ENCODE measurements at regions not wholly inside any gene's neighbourhood (a gene's known extent, or its start where the extent isn't known, plus 50 kb on each side); places are given as distances from the start of the nearest gene placed in this dataset.

DNA sequence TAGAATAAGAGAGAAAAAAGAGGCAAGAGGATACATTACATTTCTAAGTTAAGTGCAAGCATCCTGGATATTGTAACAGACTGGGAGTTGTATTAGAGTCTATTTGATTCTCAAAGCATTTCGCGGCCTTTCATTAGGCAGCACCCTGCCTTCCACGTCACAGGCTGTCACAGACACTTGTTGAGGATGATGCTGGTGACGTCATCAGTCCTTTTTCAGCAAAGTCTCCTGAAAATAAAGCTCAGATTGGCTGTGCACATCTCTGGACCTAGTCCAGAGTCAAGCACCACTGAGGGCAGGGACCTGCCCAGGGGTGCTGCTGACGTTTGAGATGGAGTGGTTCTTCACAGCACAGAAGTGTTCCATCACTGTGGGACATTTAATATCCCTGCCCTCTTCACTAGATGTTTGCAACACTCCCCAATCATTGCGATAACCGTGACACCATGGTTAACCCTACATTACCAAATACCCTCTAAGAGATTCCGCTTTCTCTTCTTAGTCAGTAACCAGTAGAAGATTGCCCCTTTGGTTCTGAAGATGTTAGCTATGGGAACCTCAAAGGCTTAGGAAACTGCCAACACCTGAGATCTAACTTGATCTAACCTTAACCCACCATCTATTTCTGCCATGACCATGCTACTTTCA is 72.7 kb upstream of the F3 start:
- DNase-seq (ENCODE audit: low read depth): no peak
- TF ChIP-seq, protein P1, sequence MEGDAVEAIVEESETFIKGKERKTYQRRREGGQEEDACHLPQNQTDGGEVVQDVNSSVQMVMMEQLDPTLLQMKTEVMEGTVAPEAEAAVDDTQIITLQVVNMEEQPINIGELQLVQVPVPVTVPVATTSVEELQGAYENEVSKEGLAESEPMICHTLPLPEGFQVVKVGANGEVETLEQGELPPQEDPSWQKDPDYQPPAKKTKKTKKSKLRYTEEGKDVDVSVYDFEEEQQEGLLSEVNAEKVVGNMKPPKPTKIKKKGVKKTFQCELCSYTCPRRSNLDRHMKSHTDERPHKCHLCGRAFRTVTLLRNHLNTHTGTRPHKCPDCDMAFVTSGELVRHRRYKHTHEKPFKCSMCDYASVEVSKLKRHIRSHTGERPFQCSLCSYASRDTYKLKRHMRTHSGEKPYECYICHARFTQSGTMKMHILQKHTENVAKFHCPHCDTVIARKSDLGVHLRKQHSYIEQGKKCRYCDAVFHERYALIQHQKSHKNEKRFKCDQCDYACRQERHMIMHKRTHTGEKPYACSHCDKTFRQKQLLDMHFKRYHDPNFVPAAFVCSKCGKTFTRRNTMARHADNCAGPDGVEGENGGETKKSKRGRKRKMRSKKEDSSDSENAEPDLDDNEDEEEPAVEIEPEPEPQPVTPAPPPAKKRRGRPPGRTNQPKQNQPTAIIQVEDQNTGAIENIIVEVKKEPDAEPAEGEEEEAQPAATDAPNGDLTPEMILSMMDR (IDR thresholded peaks at IDR 0.05; ENCODE audit: insufficient read depth, low read depth, low read length, missing control alignments): no peak

DNA sequence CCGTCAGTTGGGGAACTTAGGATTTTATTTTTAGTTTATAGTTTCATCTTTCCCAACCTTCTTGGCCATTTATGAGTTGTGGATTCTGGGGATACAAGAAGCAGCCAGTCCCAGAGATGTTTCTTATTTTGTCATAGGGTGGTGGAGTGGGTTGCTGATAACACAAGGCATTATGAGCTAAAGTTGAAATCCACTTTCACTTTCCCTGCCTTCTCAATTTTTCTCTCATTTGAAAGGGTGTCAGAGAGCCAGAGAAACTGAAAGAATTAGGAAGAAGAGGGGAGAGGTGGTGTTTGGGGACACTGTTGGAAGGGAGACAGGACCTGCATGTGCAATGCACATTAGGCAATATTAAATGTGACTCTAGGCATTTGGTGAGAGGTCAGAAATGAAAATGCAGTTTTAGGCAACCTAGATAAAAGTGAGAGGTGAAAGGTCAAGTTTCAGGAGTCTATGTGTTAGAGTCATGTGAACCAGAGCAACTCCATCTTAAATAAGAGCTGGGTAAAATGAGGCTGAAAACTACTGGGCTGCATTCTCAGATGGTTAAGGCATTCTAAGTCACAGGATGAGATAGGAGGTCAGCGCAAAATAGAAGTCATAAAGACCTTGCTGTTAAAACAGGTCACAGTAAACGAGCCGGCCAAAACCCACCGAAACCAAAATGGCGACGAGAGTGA is 71.1 kb upstream of the F3 start:
- no peak for DNase-seq (ENCODE audit: low read depth)
- no peak overlapping the region for H3K4me3 ChIP-seq (ENCODE audit: low read depth, low read length)
- TF ChIP-seq, protein P1 (IDR thresholded peaks at IDR 0.05; ENCODE audit: insufficient read depth, low read depth, low read length, missing control alignments): no peak

More for the DNA sequence above, 72.7 kb upstream of the F3 start:
- H3K4me3 ChIP-seq (ENCODE audit: low read depth, low read length): no peak overlapping the region

DNA sequence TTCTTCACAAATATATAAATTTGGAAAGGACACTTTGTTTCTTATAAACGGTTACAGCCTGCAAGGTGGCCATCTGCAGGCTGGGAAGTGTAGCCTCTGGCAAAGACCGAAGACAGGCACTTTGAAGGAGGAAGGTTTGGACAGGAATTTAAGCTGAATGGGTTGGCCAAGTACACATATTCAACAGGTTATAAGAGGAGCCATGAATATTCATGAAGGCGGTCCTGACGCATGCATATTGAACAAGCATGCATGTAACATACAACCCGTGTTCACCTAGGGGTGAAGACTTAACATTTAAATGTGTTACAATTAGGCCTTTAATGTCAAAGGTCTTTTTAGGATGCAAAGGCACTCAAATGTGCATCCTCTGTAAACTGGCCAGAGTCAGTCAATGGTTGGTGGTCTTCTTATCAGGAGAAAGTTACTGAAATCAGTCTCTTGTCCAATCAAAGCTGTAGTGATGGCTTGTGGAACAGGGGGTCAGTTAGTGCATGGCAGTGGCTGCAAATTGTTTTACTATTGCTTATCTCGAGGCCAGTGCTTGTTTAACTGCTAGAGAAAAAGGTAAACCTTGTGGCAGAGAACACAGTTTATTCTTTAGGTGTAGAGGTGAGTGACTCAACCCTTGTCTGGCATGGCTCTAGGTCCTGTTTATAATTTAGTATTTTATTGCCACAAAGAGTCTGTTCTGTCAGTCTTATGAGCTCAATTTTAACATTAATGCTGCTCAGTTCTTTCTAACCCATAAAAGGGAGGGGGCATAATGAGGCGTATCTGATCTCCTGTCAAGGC is 70.3 kb upstream of the F3 start:
- H3K4me3 ChIP-seq (ENCODE audit: low read depth, low read length): no peak overlapping the region
- no peak for DNase-seq (ENCODE audit: low read depth)
- TF ChIP-seq, protein P1 (IDR thresholded peaks at IDR 0.05; ENCODE audit: insufficient read depth, low read depth, low read length, missing control alignments): no peak

DNA sequence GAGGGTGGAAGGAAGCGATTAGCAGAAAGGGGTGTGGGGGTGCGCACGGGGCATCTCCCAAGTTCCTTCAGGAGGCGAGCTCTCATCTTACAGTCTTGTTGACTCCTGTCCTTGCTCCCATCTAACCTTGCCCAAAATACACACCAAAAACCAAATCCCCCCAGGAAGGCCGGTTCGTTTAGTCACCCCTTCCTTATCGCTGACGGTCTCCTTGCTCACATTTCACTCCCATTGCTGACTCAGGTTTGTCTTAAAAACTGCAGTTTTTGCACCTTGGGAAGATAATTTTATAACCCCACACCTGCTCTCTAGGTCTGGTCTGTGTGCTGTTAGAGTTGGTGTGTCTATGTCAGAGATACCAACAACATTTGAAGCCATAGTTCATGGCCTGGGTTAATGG is 68.1 kb upstream of the F3 start:
- no peak for DNase-seq (ENCODE audit: low read depth)
- H3K4me3 ChIP-seq (ENCODE audit: low read depth, low read length): no peak overlapping the region
- TF ChIP-seq, protein P1 (IDR thresholded peaks at IDR 0.05; ENCODE audit: insufficient read depth, low read depth, low read length, missing control alignments): no peak

DNA sequence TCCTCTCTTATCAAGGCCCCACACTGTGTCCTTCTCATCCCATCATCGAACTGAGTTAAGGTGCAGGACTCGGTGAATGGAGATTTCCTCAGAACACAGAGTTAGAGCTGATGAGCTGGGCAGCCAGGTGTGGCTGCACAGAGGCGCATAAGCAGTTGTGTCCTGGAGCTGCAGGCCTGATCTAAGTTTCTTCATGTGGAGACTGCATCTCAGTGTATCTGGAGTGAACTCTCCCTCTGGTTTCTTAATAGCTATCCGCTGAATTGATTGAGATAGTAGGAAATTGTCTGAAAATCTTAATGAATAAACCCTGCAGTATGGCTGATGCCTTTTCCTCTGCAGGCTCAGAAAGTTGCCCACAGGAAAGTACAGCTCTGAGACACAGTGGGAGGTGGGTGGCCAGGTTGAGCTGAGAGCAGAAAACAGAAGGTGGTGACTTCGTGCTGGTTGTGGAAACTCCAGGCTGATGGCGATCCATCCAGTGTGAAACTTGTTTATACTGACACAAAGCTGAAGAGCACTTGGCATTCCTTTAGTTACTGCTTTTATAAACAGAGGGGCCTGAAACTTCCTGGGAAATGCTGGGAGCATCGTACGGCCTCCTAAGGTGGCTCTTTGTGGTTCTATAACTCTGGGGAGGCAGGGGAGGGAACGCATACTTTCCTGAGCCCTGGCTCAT is 67.4 kb upstream of the F3 start:
- H3K4me3 ChIP-seq (ENCODE audit: low read depth, low read length): no peak overlapping the region
- no peak for DNase-seq (ENCODE audit: low read depth)
- TF ChIP-seq, protein P1 (IDR thresholded peaks at IDR 0.05; ENCODE audit: insufficient read depth, low read depth, low read length, missing control alignments): no peak

DNA sequence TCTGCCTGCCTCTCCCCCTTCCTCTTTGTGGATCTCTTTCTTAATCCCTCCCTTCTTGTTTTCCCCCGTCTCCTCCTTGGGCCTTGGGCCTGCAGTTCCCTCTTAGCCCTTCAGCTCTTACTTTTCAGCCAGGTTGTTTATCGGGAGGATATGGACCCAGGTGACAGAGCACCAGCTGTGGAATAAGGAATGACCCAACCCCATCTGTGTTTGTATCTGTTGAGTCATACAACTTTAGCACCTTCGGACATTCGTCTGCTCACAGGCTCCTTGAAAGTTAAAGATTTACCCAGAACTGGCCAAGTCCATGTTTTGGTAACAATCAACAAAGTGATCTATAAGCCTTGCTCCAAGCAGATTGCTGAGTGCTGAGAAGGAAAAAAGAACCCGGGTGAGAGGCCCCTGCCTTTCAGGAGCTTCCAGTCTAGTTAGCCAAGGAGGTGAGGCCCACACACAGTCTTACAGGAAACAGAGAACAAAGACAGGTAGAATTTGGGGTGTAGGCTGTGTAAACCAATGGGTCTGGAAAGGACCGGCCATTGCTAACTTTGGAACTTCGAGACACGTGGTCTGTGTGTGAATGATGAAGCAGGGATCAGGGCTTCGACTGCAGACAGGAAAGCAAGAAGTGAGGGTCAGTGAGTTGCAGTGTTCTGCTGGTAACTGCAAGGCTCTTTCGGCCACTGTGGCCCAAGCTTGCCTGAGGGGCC is 66.7 kb upstream of the F3 start:
- no peak for DNase-seq (ENCODE audit: low read depth)
- TF ChIP-seq, protein P1 (IDR thresholded peaks at IDR 0.05; ENCODE audit: insufficient read depth, low read depth, low read length, missing control alignments): no peak

More for the DNA sequence above, 66.7 kb upstream of the F3 start:
- no peak overlapping the region for H3K4me3 ChIP-seq (ENCODE audit: low read depth, low read length)
